GM12874 (cell line): ENCODE measurements at regions not wholly inside any gene's neighbourhood (a gene's known extent, or its start where the extent isn't known, plus 50 kb on each side); places are given as distances from the start of the nearest gene placed in this dataset.

Source experiments
- CTCF ChIP-seq: IDR thresholded peaks from 2 replicates; pipeline ENCODE4 v1.5.1; 2011; ENCODE audit warnings: low read depth, mild to moderate bottlenecking, control low read depth, low read length, moderate library complexity; ENCODE audit not compliant: insufficient read depth

GRCh38 chrX:65196758-65197360, 220.6 kb upstream of the ZC4H2 start:
- no peak for TF ChIP-seq CTCF

DNA sequence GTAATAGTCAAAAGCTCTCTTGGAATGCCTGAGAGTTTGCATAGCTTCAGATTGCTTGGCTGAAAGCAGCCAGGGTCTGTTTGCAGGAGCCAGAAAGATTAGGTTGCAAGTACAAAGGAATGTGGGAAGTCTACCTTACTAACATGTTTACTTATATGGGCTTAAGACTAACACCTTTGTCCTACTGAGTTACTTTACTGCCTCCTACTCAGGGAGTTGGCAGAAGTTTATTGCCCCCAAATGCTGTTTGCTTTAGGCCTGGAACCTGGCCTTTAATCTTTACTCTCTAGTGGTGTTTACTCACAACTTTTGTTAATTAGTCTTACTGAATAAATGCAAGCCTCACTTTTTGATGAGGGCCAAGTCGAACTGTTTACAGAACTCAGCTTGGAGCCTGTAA, 219.4 kb upstream of the ZC4H2 start:
- TF ChIP-seq CTCF, result no peak

- TF ChIP-seq CTCF, result no peak
Observed at GRCh38 chrX:65194547-65194946, 218.3 kb upstream of the ZC4H2 start.

DNA sequence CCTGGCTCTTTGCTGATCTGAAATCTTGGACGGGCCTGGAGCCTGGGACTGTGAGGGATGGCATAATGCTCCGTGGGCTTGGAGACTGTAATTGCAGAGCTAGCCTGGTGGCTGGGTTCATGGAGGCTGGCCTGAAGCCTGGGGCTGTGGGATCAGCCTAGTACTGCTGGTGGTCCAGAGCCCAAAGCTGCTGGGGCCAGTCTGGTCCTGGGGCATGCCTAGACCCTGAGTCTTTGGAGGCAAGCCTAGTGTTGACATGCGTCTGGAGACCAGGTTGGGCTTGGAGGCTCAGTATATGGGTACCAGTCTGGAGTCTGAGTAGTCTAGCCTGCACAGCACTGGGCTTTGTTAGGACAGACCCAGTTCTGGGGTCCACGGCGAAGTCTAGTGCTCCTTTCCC, 172.0 kb upstream of the ZC4H2 start:
- no peak for TF ChIP-seq CTCF

DNA sequence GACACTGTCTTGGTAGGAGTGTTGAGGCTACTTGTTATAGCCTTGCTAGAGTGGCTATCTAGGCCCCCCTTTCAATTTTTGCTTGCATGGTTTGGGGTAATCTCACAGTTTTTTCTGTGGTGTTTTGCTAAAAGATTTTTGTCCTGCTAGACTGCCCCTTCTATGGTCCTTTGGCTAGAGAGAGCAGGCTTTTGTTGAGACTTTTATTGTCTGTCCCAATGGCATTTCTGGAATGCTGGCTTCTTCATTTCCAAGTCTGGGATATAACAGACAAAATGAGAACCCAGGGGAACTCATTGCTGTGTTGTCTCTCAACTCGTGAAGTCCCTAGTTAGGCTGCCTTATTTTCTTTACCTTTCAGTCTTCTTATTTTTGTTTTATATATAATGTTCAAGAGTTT, 160.2 kb upstream of the ZC4H2 start:
- TF ChIP-seq CTCF, result no peak

GRCh38 chrX:65127842-65128241, 151.6 kb upstream of the ZC4H2 start:
- TF ChIP-seq CTCF, result no peak

DNA sequence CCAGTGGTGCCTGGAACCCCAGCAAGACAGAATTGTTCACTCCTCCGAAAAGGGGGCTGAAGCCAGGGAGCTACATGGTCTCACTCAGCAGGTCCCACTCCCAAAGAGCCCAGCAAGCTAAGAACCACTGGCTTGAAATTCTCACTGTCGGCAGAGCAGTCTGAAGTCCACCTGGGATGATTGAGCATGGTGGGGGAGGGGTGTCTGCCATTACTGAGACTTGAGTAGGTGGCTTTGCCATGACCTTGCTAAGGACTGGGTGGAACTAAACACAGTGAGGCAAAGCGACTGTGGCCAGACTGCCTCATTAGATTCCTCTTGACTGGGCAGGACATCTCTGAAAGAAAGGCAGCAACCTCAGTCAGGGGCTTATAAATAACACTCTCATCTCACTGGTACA, 122.6 kb upstream of the ZC4H2 start:
- no peak for TF ChIP-seq CTCF

DNA sequence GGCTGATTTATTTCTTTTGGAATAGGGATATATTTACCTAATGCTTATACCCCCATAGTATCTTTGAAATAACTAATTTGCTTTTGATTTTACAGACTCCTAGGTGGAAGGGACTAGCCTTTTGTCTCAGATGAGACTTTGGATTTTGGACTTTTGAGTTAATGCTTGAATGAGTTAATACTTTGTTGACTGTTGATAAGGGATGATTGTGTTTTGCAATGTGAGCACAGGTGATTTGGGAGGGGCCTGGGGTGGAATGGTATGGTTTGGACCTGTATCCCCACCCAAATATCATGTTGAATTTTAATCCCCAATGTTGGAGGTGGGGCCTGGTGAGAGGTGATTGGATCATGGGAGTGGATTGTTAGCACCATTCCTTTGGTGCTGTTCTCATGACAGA, 117.4 kb upstream of the ZC4H2 start:
- no peak for TF ChIP-seq CTCF
